ENCODE measurements at regions not wholly inside any gene's neighbourhood (a gene's known extent, or its start where the extent isn't known, plus 50 kb on each side); places are given as distances from the start of the nearest gene placed in this dataset.

GRCh38 chr5:15135661-15136060, 264.1 kb upstream of the ANKH start:
- no peak for TF ChIP-seq CTCF (IDR thresholded peaks at IDR 0.05; ENCODE audit: insufficient read depth, missing control alignments)
- FAIRE-seq: no peak
- no peak for DNase-seq (ENCODE audit: insufficient read length, low spot score)

GRCh38 chr5:15133456-15133965, 261.9 kb upstream of the ANKH start:
- TF ChIP-seq CTCF (IDR thresholded peaks at IDR 0.05; ENCODE audit: insufficient read depth, missing control alignments): no peak
- DNase-seq (ENCODE audit: insufficient read length, low spot score) (no peak), FAIRE-seq (no peak)

GRCh38 chr5:15132816-15133405, 261.3 kb upstream of the ANKH start:
- no peak for FAIRE-seq
- TF ChIP-seq CTCF (IDR thresholded peaks at IDR 0.05; ENCODE audit: insufficient read depth, missing control alignments): no peak
- DNase-seq (ENCODE audit: insufficient read length, low spot score): no peak

DNA sequence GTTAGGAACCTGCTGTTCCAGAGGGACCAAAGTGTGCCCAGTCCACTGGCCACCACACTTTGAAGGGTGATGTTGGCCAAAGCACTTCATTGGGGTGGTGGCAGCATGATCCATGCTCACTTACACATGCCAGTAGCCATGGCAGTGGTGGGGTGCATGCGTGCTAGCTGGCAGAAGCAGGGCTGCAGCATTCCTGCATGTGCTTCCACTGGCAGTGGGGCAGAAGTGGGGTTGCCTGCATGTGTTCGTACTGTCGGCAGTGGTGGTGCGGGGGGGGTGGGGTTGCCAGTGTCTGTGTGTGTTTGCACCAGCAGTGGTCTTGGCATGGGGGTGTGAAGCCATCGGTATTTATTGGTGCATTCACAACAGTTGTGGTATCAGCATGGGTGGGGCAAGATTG, 260.3 kb upstream of the ANKH start:
- TF ChIP-seq CTCF (IDR thresholded peaks at IDR 0.05; ENCODE audit: insufficient read depth, missing control alignments): no peak
- DNase-seq (ENCODE audit: insufficient read length, low spot score) (no peak), FAIRE-seq (no peak)

DNA sequence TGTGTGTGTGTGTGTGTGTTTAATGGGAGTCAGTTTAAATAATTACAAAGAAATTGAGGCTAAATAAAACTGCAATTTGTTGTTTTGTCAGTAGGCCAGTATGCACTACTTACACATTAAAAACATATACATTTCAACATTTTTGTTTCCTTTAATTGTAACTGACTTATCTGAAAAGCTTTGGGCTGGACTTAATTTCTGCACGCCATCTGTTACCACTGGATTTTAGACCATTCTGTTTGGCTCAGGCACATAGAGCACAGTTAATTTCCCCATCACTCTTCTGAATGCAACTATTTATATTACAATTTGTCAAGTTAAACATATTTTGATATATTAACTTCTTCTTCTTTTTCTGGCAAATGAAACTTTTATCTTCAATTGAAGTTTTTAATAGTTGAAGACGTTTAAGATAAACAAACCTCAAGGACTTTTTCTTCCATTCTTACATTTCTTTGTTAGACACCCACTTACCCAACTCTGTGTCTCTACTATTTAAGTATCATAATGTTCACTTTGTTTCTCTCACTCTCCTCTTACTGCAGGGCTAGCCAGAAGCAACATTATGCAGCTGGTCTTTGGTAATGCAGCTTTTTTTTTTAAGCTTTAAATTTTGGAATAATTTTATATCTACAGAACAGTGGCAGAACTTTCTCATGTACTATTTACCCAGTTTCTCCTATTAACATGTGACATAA, 253.4 kb upstream of the ANKH start:
- DNase-seq (ENCODE audit: insufficient read length, low spot score): no peak
- FAIRE-seq: no peak
- no peak for TF ChIP-seq CTCF (IDR thresholded peaks at IDR 0.05; ENCODE audit: insufficient read depth, missing control alignments)

GRCh38 chr5:15124461-15124860, 252.9 kb upstream of the ANKH start:
- FAIRE-seq (no peak), DNase-seq (ENCODE audit: insufficient read length, low spot score) (no peak)
- no peak for TF ChIP-seq CTCF (IDR thresholded peaks at IDR 0.05; ENCODE audit: insufficient read depth, missing control alignments)

GRCh38 chr5:15117688-15118087, 246.1 kb upstream of the ANKH start:
- DNase-seq (ENCODE audit: insufficient read length, low spot score) (no peak), FAIRE-seq (no peak)
- no peak for TF ChIP-seq CTCF (IDR thresholded peaks at IDR 0.05; ENCODE audit: insufficient read depth, missing control alignments)
